Erythroblast (primary cell): ENCODE measurements at regions not wholly inside any gene's neighbourhood (a gene's known extent, or its start where the extent isn't known, plus 50 kb on each side); places are given as distances from the start of the nearest gene placed in this dataset.

Experiments used
- GATA1 ChIP-seq: IDR thresholded peaks from 2 replicates; pipeline ENCODE4 v1.6.1; 2011; ENCODE audit warnings: low read depth, mild to moderate bottlenecking, control low read depth, low read length, moderate library complexity
- POLR2A ChIP-seq: IDR thresholded peaks from 2 replicates; pipeline ENCODE4 v1.6.1; 2011; ENCODE audit warnings: mild to moderate bottlenecking, low read length

- TF ChIP-seq POLR2A (no peak), GATA1 (no peak)
Observed at GRCh38 chr5:143527808-143528207, 124.3 kb upstream of the NR3C1 start.
